Smooth muscle cell (in vitro differentiated cells): ENCODE measurements at regions not wholly inside any gene's neighbourhood (a gene's known extent, or its start where the extent isn't known, plus 50 kb on each side); places are given as distances from the start of the nearest gene placed in this dataset.
A peak's percentile ranks its signal among the peaks of the same experiment; 100 is the strongest.

Source experiments
- DNase-seq: peaks from one replicate; lab custom pipeline; 2025; ENCODE audit not compliant: unreplicated experiment; lab: John Stamatoyannopoulos, UW
- H2AFZ ChIP-seq: fragments of 200-600 bp; sonication (generic); 2 replicates; pipeline ENCODE4 v1.6.0; 2016; ENCODE audit warnings: antibody characterized with exemption, low read depth, mild to moderate bottlenecking
- H3F3A ChIP-seq: fragments of 200-600 bp; sonication (generic); 2 replicates; pipeline ENCODE4 v1.6.0; 2017; ENCODE audit warnings: antibody characterized with exemption, low read depth
- H3K27ac ChIP-seq: fragments of 200-600 bp; sonication (generic); 2 replicates; pipeline ENCODE4 v1.5.1; 2016; ENCODE audit warnings: low read depth, mild to moderate bottlenecking
- H3K27me3 ChIP-seq: fragments of 200-600 bp; sonication (generic); 2 replicates; pipeline ENCODE4 v1.6.1; 2016; ENCODE audit warnings: low read depth, mild to moderate bottlenecking
- H3K36me3 ChIP-seq: fragments of 200-600 bp; sonication (generic); 2 replicates; pipeline ENCODE4 v1.5.1; 2016; ENCODE audit warnings: low read depth
- H3K4me1 ChIP-seq: fragments of 200-600 bp; sonication (generic); 2 replicates; pipeline ENCODE4 v1.5.1; 2016; ENCODE audit warnings: low read depth
- H3K4me2 ChIP-seq: fragments of 200-600 bp; sonication (generic); 2 replicates; pipeline ENCODE4 v1.6.0; 2016; ENCODE audit warnings: mild to moderate bottlenecking
- H3K4me3 ChIP-seq: fragments of 200-600 bp; sonication (generic); 2 replicates; pipeline ENCODE4 v1.5.1; 2016; ENCODE audit warnings: mild to moderate bottlenecking
- H3K79me2 ChIP-seq: fragments of 200-600 bp; sonication (generic); 2 replicates; pipeline ENCODE4 v1.6.0; 2016; ENCODE audit warnings: low read depth, mild to moderate bottlenecking
- H3K9ac ChIP-seq: fragments of 200-600 bp; sonication (generic); 2 replicates; pipeline ENCODE4 v1.6.0; 2016; ENCODE audit warnings: low read depth
- H3K9me3 ChIP-seq: fragments of 200-600 bp; sonication (generic); replicated peaks from 2 replicates; pipeline ENCODE4 v1.5.1; 2016; ENCODE audit warnings: low read depth
- H4K20me1 ChIP-seq: fragments of 200-600 bp; sonication (generic); 2 replicates; pipeline ENCODE4 v1.6.0; 2016; ENCODE audit warnings: low read depth
- WGBS: methylation state at CpG from one replicate; pipeline ENCODE4 v1.1.7; 2016; ENCODE audit warnings: low lambda C conversion rate; 5-methylcytosine and 5-hydroxymethylcytosine counted together
- TF ChIP-seq, protein P1 (sequence below): fragments of 200-600 bp; sonication (generic); IDR thresholded peaks from 2 replicates; pipeline ENCODE4 v1.5.1; 2017; ENCODE audit warnings: borderline replicate concordance, mild to moderate bottlenecking, antibody characterized with exemption; ENCODE audit not compliant: insufficient read depth, poor library complexity, severe bottlenecking

DNA sequence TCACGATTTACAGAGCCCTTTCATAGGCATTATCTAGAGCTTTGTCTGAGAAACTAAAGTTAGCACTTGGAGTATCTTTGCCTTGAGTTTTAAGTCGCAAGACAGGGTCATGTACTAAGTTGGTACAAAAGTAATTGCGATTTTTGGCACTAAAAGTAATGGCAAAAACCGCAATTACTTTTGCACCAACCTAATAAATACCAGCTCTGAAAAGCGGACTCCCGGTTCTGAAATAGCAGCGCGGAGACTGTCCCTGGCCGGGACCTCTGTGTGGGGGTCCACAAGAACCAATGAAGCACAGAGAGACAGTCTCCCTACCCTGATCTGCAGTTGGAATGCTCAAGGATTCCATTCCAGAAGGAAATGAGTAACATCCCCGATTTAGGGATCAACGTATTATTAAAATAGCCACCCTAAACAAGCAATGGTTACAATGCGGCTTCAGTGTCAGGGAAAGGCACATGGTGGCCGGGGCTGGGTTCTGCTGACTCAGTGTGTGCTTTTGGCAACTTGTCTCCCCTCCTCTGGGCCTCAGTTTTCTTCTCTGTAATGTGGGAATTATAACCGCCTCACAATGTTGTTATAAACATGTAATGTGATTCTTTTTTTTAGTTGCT, 150.3 kb upstream of the MCTP2 start:
- Histone ChIP-seq H3K4me3 (no peak overlapping the region), H3K4me1 (no peaks in the 10 kb centered on the region), H3K79me2 (no peaks in the 10 kb centered on the region), H3K9me3 (no peaks in the 10 kb centered on the region), H3K4me2 (peak overlapping the region; percentile 10), H3K36me3 (no peaks in the 10 kb centered on the region), H3F3A (peaks cover 4% of the 10 kb centered on the region), H3K27ac (no peak overlapping the region), H2AFZ (no peak overlapping the region), H3K9ac (no peak overlapping the region), H4K20me1 (no peaks in the 10 kb centered on the region), H3K27me3 (no peaks in the 10 kb centered on the region)
- TF ChIP-seq, protein P1, sequence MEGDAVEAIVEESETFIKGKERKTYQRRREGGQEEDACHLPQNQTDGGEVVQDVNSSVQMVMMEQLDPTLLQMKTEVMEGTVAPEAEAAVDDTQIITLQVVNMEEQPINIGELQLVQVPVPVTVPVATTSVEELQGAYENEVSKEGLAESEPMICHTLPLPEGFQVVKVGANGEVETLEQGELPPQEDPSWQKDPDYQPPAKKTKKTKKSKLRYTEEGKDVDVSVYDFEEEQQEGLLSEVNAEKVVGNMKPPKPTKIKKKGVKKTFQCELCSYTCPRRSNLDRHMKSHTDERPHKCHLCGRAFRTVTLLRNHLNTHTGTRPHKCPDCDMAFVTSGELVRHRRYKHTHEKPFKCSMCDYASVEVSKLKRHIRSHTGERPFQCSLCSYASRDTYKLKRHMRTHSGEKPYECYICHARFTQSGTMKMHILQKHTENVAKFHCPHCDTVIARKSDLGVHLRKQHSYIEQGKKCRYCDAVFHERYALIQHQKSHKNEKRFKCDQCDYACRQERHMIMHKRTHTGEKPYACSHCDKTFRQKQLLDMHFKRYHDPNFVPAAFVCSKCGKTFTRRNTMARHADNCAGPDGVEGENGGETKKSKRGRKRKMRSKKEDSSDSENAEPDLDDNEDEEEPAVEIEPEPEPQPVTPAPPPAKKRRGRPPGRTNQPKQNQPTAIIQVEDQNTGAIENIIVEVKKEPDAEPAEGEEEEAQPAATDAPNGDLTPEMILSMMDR, result no peak
- WGBS, result 89% methylated on average over 14 of the region's 14 CpGs
- no peak for DNase-seq

DNA sequence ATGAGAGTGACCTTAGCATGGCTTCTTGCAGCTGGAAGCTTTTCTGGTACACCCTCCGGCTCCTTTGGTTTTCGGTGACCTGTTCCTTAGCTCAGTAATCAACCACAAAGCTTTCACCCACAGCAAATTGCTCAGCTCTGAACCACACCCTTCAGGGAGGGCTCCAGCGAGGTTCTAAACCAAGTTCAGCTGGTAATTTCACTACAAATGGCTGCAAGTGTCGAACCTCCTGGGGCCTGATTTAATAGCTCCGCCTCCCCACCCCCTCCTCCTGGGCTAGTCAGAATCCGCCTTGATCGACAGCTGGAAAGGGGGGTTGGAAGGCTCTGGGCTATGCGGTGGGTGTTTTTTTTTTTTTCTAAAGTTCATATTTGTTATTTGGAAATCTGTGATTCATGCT, 150.9 kb upstream of the MCTP2 start:
- no peak overlapping the region for H3K27ac ChIP-seq
- H3K9me3 ChIP-seq, result no peaks in the 10 kb centered on the region
- DNase-seq, result no peak
- no peaks in the 10 kb centered on the region for H3K4me1 ChIP-seq
- peaks cover 9% of the 10 kb centered on the region for H3F3A ChIP-seq
- H3K4me3 ChIP-seq, result no peak overlapping the region
- no peaks in the 10 kb centered on the region for H4K20me1 ChIP-seq
- WGBS, result 48% methylated on average over 8 of the region's 8 CpGs
- no peaks in the 10 kb centered on the region for H3K27me3 ChIP-seq
- H3K36me3 ChIP-seq, result no peaks in the 10 kb centered on the region
- TF ChIP-seq, protein P1, result no peak
- peak overlapping the region; percentile 10 for H3K4me2 ChIP-seq
- H3K79me2 ChIP-seq, result no peaks in the 10 kb centered on the region
- H2AFZ ChIP-seq, result no peak overlapping the region
- H3K9ac ChIP-seq, result no peak overlapping the region

DNA sequence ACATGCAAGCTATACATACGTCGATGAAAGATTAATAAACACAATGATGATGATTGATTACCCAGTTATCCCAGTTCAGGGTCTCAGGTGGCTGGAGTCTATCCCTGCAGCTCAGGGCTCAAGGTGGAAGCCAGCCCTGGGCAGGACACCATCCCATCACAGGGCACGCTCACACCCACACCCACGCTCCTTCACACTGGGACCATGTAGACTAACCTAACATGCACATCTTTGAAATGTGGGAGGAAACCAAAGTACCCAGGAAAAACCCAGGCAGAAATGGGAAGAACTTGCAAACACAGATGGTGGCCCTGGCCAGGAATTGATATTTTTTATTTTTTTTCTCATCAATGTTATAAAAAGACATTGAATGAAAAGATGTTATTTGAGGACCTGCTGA, 151.4 kb upstream of the MCTP2 start:
- DNase-seq, result no peak
- Histone ChIP-seq H3K4me3 (no peak overlapping the region), H3K4me2 (peak overlapping the region; percentile 10), H2AFZ (no peak overlapping the region), H3K36me3 (no peaks in the 10 kb centered on the region), H3K27me3 (no peaks in the 10 kb centered on the region), H3K4me1 (no peaks in the 10 kb centered on the region), H3K9ac (no peak overlapping the region), H3F3A (peaks cover 9% of the 10 kb centered on the region), H3K9me3 (no peaks in the 10 kb centered on the region), H3K79me2 (no peaks in the 10 kb centered on the region), H3K27ac (no peak overlapping the region), H4K20me1 (no peaks in the 10 kb centered on the region)
- TF ChIP-seq, protein P1, result no peak
- 98% methylated on average over 4 of the region's 4 CpGs for WGBS

DNA sequence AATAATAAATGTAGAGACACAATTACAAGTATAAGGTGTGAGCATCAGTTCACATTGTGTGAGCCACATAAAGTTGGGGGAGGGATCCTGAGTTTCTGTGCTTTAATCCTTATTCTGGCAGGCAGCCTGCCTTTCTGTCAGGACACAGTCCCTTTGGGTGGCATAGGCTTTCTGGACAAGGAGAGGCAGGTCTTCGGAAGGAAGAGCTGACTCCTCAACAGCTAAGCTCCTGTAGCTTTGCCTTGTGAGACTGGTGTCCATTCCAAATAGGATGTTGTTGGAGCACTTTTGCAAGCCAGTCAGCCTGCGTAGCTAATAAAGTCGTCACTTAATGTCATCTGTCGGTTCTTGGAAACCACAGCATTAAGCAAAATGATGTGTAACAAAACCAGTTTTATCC, 151.9 kb upstream of the MCTP2 start:
- H3K4me1 ChIP-seq, result no peaks in the 10 kb centered on the region
- no peaks in the 10 kb centered on the region for H3K27me3 ChIP-seq
- H3F3A ChIP-seq, result peaks cover 9% of the 10 kb centered on the region
- H4K20me1 ChIP-seq, result no peaks in the 10 kb centered on the region
- no peak overlapping the region for H3K4me2 ChIP-seq
- no peak for DNase-seq
- no peak overlapping the region for H3K4me3 ChIP-seq
- TF ChIP-seq, protein P1, result no peak
- 44% methylated on average over 4 of the region's 4 CpGs for WGBS
- H3K9me3 ChIP-seq, result no peaks in the 10 kb centered on the region
- H3K36me3 ChIP-seq, result no peaks in the 10 kb centered on the region
- no peak overlapping the region for H3K9ac ChIP-seq
- no peaks in the 10 kb centered on the region for H3K79me2 ChIP-seq
- no peak overlapping the region for H2AFZ ChIP-seq
- H3K27ac ChIP-seq, result no peak overlapping the region
